ENCODE measurements at regions not wholly inside any gene's neighbourhood (a gene's known extent, or its start where the extent isn't known, plus 50 kb on each side); places are given as distances from the start of the nearest gene placed in this dataset.
"Not testable (repeated sequence)": the region's sequence is repeated elsewhere in the genome, so short reads cannot be mapped to it uniquely, and the experiment has no call there.

- not testable (repeated sequence) for TF ChIP-seq POU2F2, SPI1, POLR2AphosphoS5, POLR2A, TAF1 (IDR thresholded peaks at IDR 0.05; ENCODE audit: low read depth, low read length)
These were observed 169.1 kb upstream of the ARSJ start for GRCh38 chr4:114148372-114149070.

Measured in GM12891 (cell line).